ENCODE measurements at regions not wholly inside any gene's neighbourhood (a gene's known extent, or its start where the extent isn't known, plus 50 kb on each side); places are given as distances from the start of the nearest gene placed in this dataset.

GRCh38 chr15:79373113-79373512 lies 59.0 kb upstream of the MINAR1 start:
- POLR2A ChIA-PET, result no interaction called here
- DNase-seq (ENCODE audit: low read depth in 1 of 2, low spot score in 1 of 2) (no peak), FAIRE-seq (no peak), ATAC-seq (no peak)
- Histone ChIP-seq H3K9me3 (no peaks in the 10 kb centered on the region), H3K4me1 (no peaks in the 10 kb centered on the region), H3K4me2 (no peak overlapping the region), H3K4me3 (no peak overlapping the region), H3K27ac (no peak overlapping the region)
- WGBS (ENCODE audit: missing lambda C conversion rate), result 52% methylated on average over 1 of the region's 1 CpG
- CTCF ChIA-PET, result interaction anchor here (1.0 to 1.2 kb wide), 2 partner anchors 8 to 9 kb away, joined by 4 to 8 read pairs; no protein-coding TSS in a partner anchor
- TF ChIP-seq PHF8 (IDR thresholded peaks at IDR 0.05; ENCODE audit: borderline replicate concordance, low read depth) (no peak), USF2 (IDR thresholded peaks at IDR 0.05) (no peak), TFCP2L1 (CRISPR knock-in tag; IDR thresholded peaks at IDR 0.05) (no peak), ZNF302 (CRISPR knock-in tag; IDR thresholded peaks at IDR 0.05) (no peak), RAD21 (conservative IDR thresholded peaks at IDR 0.05 in 1 of 2, IDR thresholded peaks at IDR 0.05 in 1 of 2) (no peak), E2F6 (IDR thresholded peaks at IDR 0.05; ENCODE audit: borderline replicate concordance, low read depth) (no peak), ESRRA (IDR thresholded peaks at IDR 0.05; ENCODE audit: borderline replicate concordance, low read length) (no peak), JUNB (IDR thresholded peaks at IDR 0.05) (no peak), NR3C1 (IDR thresholded peaks at IDR 0.05) (no peak)

GRCh38 chr15:79373728-79374127 lies 58.4 kb upstream of the MINAR1 start:
- ChIA-PET CTCF (no interaction called here), POLR2A (no interaction called here)
- FAIRE-seq (no peak), ATAC-seq (no peak), DNase-seq (ENCODE audit: low read depth in 1 of 2, low spot score in 1 of 2) (no peak)
- no peaks in the 10 kb centered on the region for H3K4me1 ChIP-seq
- H3K27ac ChIP-seq, result no peak overlapping the region
- WGBS (ENCODE audit: missing lambda C conversion rate), result 37% methylated on average over 2 of the region's 2 CpGs
- TF ChIP-seq FOSL2 (IDR thresholded peaks at IDR 0.05), result no peak
- TF ChIP-seq FOSL2 (CRISPR knock-in tag; IDR thresholded peaks at IDR 0.05), result no peak
- no peak for TF ChIP-seq FOSB (CRISPR knock-in tag; IDR thresholded peaks at IDR 0.05)
- TF ChIP-seq ATOH8 (CRISPR knock-in tag; IDR thresholded peaks at IDR 0.05; ENCODE audit: low read depth), result no peak
- TF ChIP-seq HEYL (CRISPR knock-in tag; IDR thresholded peaks at IDR 0.05), result no peak
- no peak for TF ChIP-seq REST (IDR thresholded peaks at IDR 0.05)
- no peak for TF ChIP-seq SREBF2 (IDR thresholded peaks at IDR 0.05)
- no peak for TF ChIP-seq EHMT2 (IDR thresholded peaks at IDR 0.05; ENCODE audit: low read depth)
- no peak for TF ChIP-seq FOXS1 (CRISPR knock-in tag; IDR thresholded peaks at IDR 0.05)
- TF ChIP-seq RARB (CRISPR knock-in tag; IDR thresholded peaks at IDR 0.05), result no peak
- TF ChIP-seq E2F6 (IDR thresholded peaks at IDR 0.05; ENCODE audit: borderline replicate concordance, low read depth), result no peak
- no peak for TF ChIP-seq CHD4 (IDR thresholded peaks at IDR 0.05; ENCODE audit: borderline replicate concordance)
- TF ChIP-seq MAFK (IDR thresholded peaks at IDR 0.05; ENCODE audit: partially characterized antibody), result no peak
- TF ChIP-seq TFCP2L1 (CRISPR knock-in tag; IDR thresholded peaks at IDR 0.05), result no peak
- H3K4me2 ChIP-seq, result no peak overlapping the region
- H3K4me3 ChIP-seq, result no peak overlapping the region
- no peaks in the 10 kb centered on the region for H3K9me3 ChIP-seq

All from A549 (cell line).